ENCODE measurements at regions not wholly inside any gene's neighbourhood (a gene's known extent, or its start where the extent isn't known, plus 50 kb on each side); places are given as distances from the start of the nearest gene placed in this dataset.

GRCh38 chr18:38033282-38033681 is 467.7 kb upstream of the CELF4 start:
- TF ChIP-seq JUN (IDR thresholded peaks at IDR 0.05; ENCODE audit: borderline replicate concordance, insufficient read depth, insufficient read length, low read depth) (no peak), CTCF (IDR thresholded peaks at IDR 0.05; ENCODE audit: extremely low read depth in 1 of 2, insufficient read depth in 1 of 2, low read depth in 1 of 2, low read length in 2 of 2) (no peak), EZH2 (IDR thresholded peaks at IDR 0.05; ENCODE audit: borderline replicate concordance, low read depth, low read length, severe bottlenecking) (no peak), MYC (IDR thresholded peaks at IDR 0.05; ENCODE audit: low read depth, low read length) (no peak), POLR2AphosphoS5 (IDR thresholded peaks at IDR 0.05; ENCODE audit: insufficient read depth, low read depth, low read length) (no peak), MAX (IDR thresholded peaks at IDR 0.05; ENCODE audit: insufficient read depth, insufficient read length) (no peak), FOS (IDR thresholded peaks at IDR 0.05; ENCODE audit: borderline replicate concordance, insufficient read depth, low read length) (no peak), POLR2A (IDR thresholded peaks at IDR 0.05; ENCODE audit: low read depth, low read length) (no peak), GATA2 (IDR thresholded peaks at IDR 0.05; ENCODE audit: insufficient read depth, insufficient read length, low read depth, low read length) (no peak)
- peaks cover 2% of the 10 kb centered on the region for H3K9me3 ChIP-seq (replicated peaks; ENCODE audit: control insufficient read depth, insufficient read depth, low read length)
- no peaks in the 10 kb centered on the region for H4K20me1 ChIP-seq (replicated peaks; ENCODE audit: control insufficient read depth, extremely low read depth, insufficient read depth, low read length)
- no peak overlapping the region for H3K27ac ChIP-seq (ENCODE audit: insufficient read depth, low read depth, low read length)
- no peaks in the 10 kb centered on the region for H3K4me1 ChIP-seq (ENCODE audit: control insufficient read depth, extremely low read depth, insufficient read depth, low read length)
- H3K27me3 ChIP-seq (ENCODE audit: control insufficient read depth in 2 of 2, insufficient read depth in 2 of 2, low read length in 2 of 2): no peaks in the 10 kb centered on the region
- BruUV-seq (replicated peaks): no TSS peak
- no peaks in the 10 kb centered on the region for H3K79me2 ChIP-seq (ENCODE audit: control insufficient read depth, insufficient read depth, low read length)
- FAIRE-seq (no peak), DNase-seq (ENCODE audit: low read depth, low spot score) (no peak)
- no peaks in the 10 kb centered on the region for H3K36me3 ChIP-seq (ENCODE audit: control insufficient read depth in 2 of 2, extremely low read depth in 1 of 2, insufficient read depth in 2 of 2, low read length in 2 of 2)
- ChIA-PET CTCF (no interaction called here), POLR2A (no interaction called here)
- H3K4me3 ChIP-seq (replicated peaks in 1 of 3; ENCODE audit: insufficient read depth in 1 of 3, low read depth in 1 of 3, low read length in 3 of 3): no peak overlapping the region
- no peak overlapping the region for H3K9ac ChIP-seq (replicated peaks; ENCODE audit: extremely low read depth, insufficient read depth, low read length)
- intact Hi-C loops (cut with micrococcal nuclease) (no loop called here), dilution Hi-C loops (cut with MboI; ENCODE audit: extremely low pct_ligation_motif_present, low sequenced_read_pairs) (no loop called here)
- H3K9me1 ChIP-seq (replicated peaks; ENCODE audit: control insufficient read depth, extremely low read depth, insufficient read depth, low read length): no peaks in the 10 kb centered on the region
- no peak overlapping the region for H3K4me2 ChIP-seq (ENCODE audit: insufficient read depth, low read length)
- no peak overlapping the region for H2AFZ ChIP-seq (ENCODE audit: low read depth, low read length)

Measured in endothelial cell of umbilical vein (primary cell).